HG03196 (cell line): ENCODE measurements at regions not wholly inside any gene's neighbourhood (a gene's known extent, or its start where the extent isn't known, plus 50 kb on each side); places are given as distances from the start of the nearest gene placed in this dataset.
"Not testable (repeated sequence)": the region's sequence is repeated elsewhere in the genome, so short reads cannot be mapped to it uniquely, and the experiment has no call there.

Experiments
- ATAC-seq: cut with Tn5 transposase; IDR thresholded peaks from one replicate; pipeline ENCODE4 v1.9.1; 2021; ENCODE audit not compliant: unreplicated experiment

GRCh38 chr13:38415233-38415632, 65.6 kb downstream of the UFM1 start:
- peak; percentile 99 for ATAC-seq

GRCh38 chr13:38417241-38417640, 67.6 kb downstream of the UFM1 start:
- ATAC-seq, result no peak

GRCh38 chr13:38417727-38418126, 68.1 kb downstream of the UFM1 start:
- ATAC-seq, result no peak

GRCh38 chr13:38418286-38418685, 68.6 kb downstream of the UFM1 start:
- no peak for ATAC-seq

GRCh38 chr13:38419312-38419873, 69.7 kb downstream of the UFM1 start:
- ATAC-seq, result peak; percentile 29

GRCh38 chr13:38421590-38422560, 72.2 kb downstream of the UFM1 start:
- no peak for ATAC-seq

- no peak for ATAC-seq
Observed at GRCh38 chr13:38429916-38430315, 80.3 kb downstream of the UFM1 start.

GRCh38 chr13:38430796-38431195, 81.1 kb downstream of the UFM1 start:
- no peak for ATAC-seq

GRCh38 chr13:38440666-38441065, 91.0 kb downstream of the UFM1 start:
- ATAC-seq, result no peak

- ATAC-seq, result no peak
Observed at GRCh38 chr13:38444904-38445303, 95.3 kb downstream of the UFM1 start.

- ATAC-seq, result no peak
Observed at GRCh38 chr13:38452656-38453055, 103.0 kb downstream of the UFM1 start.

- ATAC-seq, result no peak
Observed at GRCh38 chr13:38462605-38463004, 113.0 kb downstream of the UFM1 start.

- no peak for ATAC-seq
Observed at GRCh38 chr13:38463048-38463447, 113.4 kb downstream of the UFM1 start.

- not testable (repeated sequence) for ATAC-seq
Observed at GRCh38 chr13:38472411-38472810, 122.8 kb downstream of the UFM1 start.

GRCh38 chr13:38473305-38473704, 123.7 kb downstream of the UFM1 start:
- no peak for ATAC-seq

- no peak for ATAC-seq
Observed at GRCh38 chr13:38477676-38478075, 128.0 kb downstream of the UFM1 start.

GRCh38 chr13:38483623-38484022, 134.0 kb downstream of the UFM1 start:
- no peak for ATAC-seq

- ATAC-seq, result no peak
Observed at GRCh38 chr13:38490657-38491056, 141.0 kb downstream of the UFM1 start.

- no peak for ATAC-seq
Observed at GRCh38 chr13:38494445-38494844, 144.8 kb downstream of the UFM1 start.

- ATAC-seq, result no peak
Observed at GRCh38 chr13:38496917-38497316, 147.3 kb downstream of the UFM1 start.

- ATAC-seq, result no peak
Observed at GRCh38 chr13:38498271-38498670, 148.6 kb downstream of the UFM1 start.

- no peak for ATAC-seq
Observed at GRCh38 chr13:38514575-38514974, 164.9 kb downstream of the UFM1 start.
